Keratinocyte (primary cell): ENCODE measurements at regions not wholly inside any gene's neighbourhood (a gene's known extent, or its start where the extent isn't known, plus 50 kb on each side); places are given as distances from the start of the nearest gene placed in this dataset.

Experiments
- EZH2 ChIP-seq: IDR thresholded peaks from one replicate; pipeline ENCODE4 v1.6.1; 2012; ENCODE audit warnings: inconsistent platforms, mild to moderate bottlenecking, low read length, moderate library complexity
- TF ChIP-seq, protein P1 (sequence below), 3 experiments: IDR thresholded peaks in 1 of 3; conservative IDR thresholded peaks in 1 of 3; optimal IDR thresholded peaks in 1 of 3; 2 replicates in 2 of 3; 3 replicates in 1 of 3; pipeline versions ENCODE3 to v1.5.1; 2011; ENCODE audit warnings: low read length in 3 of 3, mild to moderate bottlenecking in 3 of 3, moderate library complexity in 2 of 3, control low read depth in 1 of 3, inconsistent platforms in 1 of 3; ENCODE audit not compliant: insufficient read depth in 2 of 3; ENCODE audit errors: extremely low read depth in 1 of 3

DNA sequence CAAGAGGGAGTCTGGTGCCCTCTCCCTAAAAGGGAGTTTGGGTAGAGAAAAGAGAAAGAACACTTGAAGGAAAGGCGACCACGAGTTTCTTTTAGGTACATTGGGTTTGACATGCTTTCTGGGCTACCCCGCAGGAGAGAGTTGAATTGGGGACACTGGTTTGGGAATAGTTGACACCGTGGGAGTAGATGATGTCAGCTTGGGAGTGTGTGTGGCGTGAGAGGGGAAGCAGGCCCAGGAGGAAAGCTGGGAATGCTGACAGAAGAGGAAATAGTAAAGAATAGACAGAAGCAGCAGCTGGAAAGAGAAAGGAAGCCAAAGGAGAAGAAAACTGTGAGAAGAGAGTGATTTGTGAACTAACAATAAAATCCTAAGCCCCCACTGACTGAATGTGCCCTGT is 442.9 kb downstream of the DYNC2H1 start:
- TF ChIP-seq, protein P1, sequence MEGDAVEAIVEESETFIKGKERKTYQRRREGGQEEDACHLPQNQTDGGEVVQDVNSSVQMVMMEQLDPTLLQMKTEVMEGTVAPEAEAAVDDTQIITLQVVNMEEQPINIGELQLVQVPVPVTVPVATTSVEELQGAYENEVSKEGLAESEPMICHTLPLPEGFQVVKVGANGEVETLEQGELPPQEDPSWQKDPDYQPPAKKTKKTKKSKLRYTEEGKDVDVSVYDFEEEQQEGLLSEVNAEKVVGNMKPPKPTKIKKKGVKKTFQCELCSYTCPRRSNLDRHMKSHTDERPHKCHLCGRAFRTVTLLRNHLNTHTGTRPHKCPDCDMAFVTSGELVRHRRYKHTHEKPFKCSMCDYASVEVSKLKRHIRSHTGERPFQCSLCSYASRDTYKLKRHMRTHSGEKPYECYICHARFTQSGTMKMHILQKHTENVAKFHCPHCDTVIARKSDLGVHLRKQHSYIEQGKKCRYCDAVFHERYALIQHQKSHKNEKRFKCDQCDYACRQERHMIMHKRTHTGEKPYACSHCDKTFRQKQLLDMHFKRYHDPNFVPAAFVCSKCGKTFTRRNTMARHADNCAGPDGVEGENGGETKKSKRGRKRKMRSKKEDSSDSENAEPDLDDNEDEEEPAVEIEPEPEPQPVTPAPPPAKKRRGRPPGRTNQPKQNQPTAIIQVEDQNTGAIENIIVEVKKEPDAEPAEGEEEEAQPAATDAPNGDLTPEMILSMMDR (optimal IDR thresholded peaks at IDR 0.05 in 1 of 3, IDR thresholded peaks at IDR 0.05 in 1 of 3, conservative IDR thresholded peaks at IDR 0.05 in 1 of 3; ENCODE audit: extremely low read depth in 1 of 3, insufficient read depth in 2 of 3, low read length in 3 of 3), result no peak
- no peak for TF ChIP-seq EZH2
